ENCODE measurements at regions not wholly inside any gene's neighbourhood (a gene's known extent, or its start where the extent isn't known, plus 50 kb on each side); places are given as distances from the start of the nearest gene placed in this dataset.
A peak's percentile ranks its signal among the peaks of the same experiment; 100 is the strongest.

DNA sequence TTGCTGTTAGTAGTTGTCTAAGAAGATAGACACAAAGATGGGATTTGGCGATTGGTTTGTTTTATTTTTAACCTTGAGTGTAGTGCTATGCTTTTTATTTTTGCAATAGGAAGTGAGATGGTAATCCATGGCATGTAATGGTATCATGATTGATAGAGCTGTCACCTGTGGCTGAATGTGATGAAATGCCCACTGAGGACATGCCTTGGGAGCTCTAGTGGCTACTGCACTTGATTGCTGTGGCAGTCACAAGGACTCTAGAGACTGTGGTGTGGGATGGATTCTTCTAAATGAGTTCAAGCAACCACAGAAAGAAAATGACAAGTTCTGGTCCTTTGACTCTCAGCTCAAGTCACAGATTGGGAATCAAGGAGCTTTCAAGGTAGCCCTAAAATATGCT lies 139.4 kb downstream of the CYRIA start:
- TF ChIP-seq, protein P1, sequence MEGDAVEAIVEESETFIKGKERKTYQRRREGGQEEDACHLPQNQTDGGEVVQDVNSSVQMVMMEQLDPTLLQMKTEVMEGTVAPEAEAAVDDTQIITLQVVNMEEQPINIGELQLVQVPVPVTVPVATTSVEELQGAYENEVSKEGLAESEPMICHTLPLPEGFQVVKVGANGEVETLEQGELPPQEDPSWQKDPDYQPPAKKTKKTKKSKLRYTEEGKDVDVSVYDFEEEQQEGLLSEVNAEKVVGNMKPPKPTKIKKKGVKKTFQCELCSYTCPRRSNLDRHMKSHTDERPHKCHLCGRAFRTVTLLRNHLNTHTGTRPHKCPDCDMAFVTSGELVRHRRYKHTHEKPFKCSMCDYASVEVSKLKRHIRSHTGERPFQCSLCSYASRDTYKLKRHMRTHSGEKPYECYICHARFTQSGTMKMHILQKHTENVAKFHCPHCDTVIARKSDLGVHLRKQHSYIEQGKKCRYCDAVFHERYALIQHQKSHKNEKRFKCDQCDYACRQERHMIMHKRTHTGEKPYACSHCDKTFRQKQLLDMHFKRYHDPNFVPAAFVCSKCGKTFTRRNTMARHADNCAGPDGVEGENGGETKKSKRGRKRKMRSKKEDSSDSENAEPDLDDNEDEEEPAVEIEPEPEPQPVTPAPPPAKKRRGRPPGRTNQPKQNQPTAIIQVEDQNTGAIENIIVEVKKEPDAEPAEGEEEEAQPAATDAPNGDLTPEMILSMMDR (IDR thresholded peaks at IDR 0.05; ENCODE audit: low read depth, low read length, missing control alignments): no peak
- no peak overlapping the region for H3K4me3 ChIP-seq (ENCODE audit: low read depth, low read length)
- no peak for DNase-seq (ENCODE audit: low read depth)

DNA sequence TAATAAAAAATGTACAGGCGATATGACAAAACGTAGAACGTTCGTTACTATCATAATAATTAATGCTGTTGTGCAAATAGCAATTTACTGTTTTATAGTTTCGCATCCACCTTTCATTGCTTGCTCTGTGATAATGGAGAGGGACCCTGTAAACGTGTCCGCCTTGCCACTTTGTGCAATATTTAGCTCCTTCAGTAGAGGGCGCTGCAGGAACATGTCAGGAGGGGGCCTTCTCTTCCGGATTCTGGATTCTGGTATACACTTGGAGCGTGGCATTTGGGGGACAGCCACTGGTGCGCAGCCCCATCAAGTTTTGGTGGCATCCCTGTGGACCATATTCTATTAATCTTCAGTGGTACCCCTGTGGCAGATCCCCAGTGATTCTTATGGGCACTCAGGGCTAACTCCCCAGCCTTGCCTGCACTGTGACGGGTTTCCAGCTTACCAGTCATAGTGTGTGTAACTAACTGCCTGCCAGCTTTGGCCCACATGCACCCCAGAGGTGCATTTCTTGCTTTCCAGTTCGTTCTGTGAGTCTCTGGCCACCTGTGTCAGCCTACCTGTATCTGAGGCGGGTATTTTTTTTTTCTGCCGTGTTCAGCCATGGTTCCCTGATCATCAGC lies 140.3 kb downstream of the CYRIA start:
- TF ChIP-seq, protein P1 (IDR thresholded peaks at IDR 0.05; ENCODE audit: low read depth, low read length, missing control alignments): peak; percentile 69
- H3K4me3 ChIP-seq (ENCODE audit: low read depth, low read length): no peak overlapping the region
- no peak for DNase-seq (ENCODE audit: low read depth)

DNA sequence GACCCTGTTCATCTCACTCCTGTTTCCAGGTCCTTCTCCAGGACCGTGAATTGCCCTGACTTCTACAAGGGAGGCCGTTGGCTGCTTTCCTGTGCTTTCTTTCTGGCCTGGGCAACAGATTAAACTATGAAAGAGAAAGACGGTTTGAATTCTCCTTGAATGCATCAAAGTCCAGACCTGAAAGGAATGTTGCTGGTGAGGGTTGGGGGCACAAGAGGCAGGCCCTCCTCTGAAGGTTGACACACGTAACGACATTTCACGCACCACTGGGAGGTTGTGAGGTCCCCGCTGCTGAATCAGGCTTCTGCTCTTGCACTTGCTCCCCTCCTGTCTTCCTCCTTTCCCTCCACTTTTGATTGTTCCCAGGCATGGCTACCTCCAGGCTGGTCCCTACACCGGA lies 141.9 kb downstream of the CYRIA start:
- TF ChIP-seq, protein P1 (IDR thresholded peaks at IDR 0.05; ENCODE audit: low read depth, low read length, missing control alignments): no peak
- no peak overlapping the region for H3K4me3 ChIP-seq (ENCODE audit: low read depth, low read length)
- DNase-seq (ENCODE audit: low read depth): no peak

DNA sequence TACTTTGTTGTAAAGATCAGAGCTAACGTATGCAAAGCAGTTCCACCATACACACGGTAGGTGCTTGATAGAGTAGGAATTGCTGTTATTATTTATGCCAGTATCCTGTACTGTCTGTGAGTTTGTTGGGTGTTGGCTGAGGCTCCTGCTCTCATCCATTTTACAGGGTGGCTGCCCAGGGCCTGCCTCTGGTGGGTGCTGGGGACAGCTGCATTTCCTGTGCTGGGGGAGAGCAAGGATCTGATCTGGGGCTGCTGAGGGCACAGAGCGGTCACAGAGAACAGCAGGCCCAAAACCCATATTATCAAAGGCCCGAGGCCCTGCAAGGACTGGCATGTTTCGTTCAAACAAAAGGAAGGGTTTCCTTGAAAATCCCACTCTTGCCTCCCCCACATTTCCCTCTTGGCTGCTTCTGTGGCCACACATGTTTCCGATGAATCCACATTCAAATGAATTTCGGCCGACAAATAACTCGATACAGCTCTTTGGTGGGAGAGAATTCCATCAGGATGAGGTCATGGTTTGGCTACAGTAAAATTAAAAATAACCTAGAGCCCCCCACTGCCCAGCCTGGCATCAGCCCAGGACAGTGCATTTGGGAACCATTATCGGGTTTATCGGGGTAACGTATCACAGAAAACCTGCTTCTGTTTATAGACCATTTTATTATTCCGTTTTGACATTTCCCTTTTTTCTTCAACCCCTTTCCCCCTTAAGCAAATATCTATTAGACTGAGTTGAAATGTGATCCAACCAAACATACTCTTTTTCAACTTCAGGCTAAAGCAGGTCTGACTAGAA lies 143.4 kb downstream of the CYRIA start:
- H3K4me3 ChIP-seq (ENCODE audit: low read depth, low read length): no peak overlapping the region
- no peak for DNase-seq (ENCODE audit: low read depth)
- TF ChIP-seq, protein P1 (IDR thresholded peaks at IDR 0.05; ENCODE audit: low read depth, low read length, missing control alignments): no peak

DNA sequence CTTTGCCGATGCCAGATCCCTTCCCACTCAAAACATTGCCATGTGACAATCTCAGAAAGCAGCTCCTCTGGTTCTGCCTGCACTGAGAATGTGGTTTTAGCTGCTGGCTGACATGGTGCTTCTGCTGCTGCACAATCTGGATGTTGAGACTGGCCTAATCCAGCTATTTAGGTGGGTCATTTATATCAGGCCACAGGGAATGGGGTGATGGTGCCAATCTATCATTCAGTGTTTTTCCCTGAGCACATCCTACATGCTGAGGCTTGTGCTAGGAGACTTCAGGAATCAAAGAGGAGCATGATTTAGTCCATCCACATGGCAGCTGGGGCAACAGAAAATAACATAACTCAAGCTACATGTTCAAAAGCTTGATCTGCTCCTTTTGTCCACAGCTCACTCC lies 144.7 kb downstream of the CYRIA start:
- no peak for DNase-seq (ENCODE audit: low read depth)
- H3K4me3 ChIP-seq (ENCODE audit: low read depth, low read length): no peak overlapping the region
- TF ChIP-seq, protein P1 (IDR thresholded peaks at IDR 0.05; ENCODE audit: low read depth, low read length, missing control alignments): no peak

DNA sequence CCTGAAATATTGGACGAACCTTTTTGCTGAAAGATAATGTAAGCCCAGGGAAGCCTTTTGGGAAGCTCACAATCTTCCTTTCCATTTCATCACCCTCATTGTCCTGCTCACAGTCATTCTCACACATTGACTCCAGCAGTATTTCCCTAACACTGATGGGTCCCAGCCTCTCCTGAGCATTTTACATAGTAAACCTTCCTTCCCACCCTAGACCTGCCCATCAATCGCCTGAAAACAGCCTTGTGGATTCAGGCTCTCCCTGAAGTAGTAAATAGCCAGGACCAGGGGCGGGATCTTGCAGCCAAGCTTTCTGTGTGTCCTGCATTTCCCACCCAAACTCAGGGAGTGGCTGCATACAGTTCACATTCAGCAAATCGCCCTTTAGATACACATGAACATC lies 149.9 kb downstream of the CYRIA start:
- DNase-seq (ENCODE audit: low read depth): no peak
- no peak overlapping the region for H3K4me3 ChIP-seq (ENCODE audit: low read depth, low read length)
- TF ChIP-seq, protein P1 (IDR thresholded peaks at IDR 0.05; ENCODE audit: low read depth, low read length, missing control alignments): no peak

Measured in GM12864 (cell line).